ENCODE measurements at regions not wholly inside any gene's neighbourhood (a gene's known extent, or its start where the extent isn't known, plus 50 kb on each side); places are given as distances from the start of the nearest gene placed in this dataset.
"Not testable (repeated sequence)": the region's sequence is repeated elsewhere in the genome, so short reads cannot be mapped to it uniquely, and the experiment has no call there.

DNA sequence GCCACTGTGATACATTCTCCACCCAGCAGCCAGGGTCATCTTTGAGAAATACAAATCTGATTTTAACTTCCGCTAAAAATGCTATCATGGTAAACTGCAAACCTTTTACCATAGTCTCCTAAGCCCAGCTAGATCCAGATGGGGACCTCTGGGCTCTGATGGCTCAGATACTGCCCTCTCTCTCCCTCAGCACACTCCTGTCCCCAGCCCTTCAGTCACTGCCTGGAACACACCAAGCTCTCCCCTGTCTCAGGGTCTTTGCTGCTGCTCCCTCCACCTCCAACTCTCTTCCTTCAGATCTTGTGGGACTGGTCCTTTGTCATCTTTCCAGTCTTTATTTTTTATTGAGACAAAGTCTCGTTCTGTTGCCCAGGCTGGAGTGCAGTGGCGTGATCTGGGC lies 65.1 kb downstream of the SPRY4 start:
- DNase-seq (ENCODE audit: low spot score), result no peak

DNA sequence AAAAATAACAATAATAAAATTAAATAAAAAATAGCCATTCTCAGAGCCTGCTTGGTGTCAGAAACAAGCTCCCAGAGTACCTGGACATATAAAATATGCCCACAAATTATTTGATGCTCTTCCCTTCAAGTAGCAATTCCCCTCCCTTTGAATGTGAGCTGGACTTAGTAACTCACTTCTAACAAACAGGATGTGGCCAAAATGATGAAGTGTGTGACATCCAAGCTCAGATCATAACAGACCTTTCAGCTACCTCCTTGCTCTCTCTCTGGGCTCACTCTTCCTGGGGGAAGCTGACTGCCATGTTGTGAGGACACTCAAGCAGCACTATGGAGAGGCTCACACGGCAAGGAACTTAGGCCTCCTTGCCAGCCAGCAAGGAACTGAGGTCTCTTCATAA lies 69.0 kb downstream of the SPRY4 start:
- no peak for DNase-seq (ENCODE audit: low spot score)

DNA sequence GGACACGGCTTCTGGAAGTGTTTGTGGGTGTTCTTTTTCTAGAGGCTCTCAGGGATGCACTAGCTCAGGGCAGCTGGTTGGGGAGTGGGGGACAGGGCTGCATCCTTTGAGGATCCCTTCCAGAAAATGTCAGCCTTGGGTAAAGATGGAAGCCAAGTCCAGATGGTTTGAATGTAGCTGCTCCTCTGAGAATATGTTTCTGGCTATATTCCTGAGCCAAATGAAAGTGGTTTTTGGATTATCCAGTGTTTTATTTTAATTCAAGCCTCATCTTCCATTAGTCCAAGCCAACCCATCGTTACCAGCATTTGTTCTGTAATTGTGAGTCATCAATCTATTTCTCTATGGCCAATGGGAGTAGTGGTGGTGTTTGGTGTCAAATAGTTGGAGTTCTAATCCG lies 70.4 kb downstream of the SPRY4 start:
- DNase-seq (ENCODE audit: low spot score), result no peak

DNA sequence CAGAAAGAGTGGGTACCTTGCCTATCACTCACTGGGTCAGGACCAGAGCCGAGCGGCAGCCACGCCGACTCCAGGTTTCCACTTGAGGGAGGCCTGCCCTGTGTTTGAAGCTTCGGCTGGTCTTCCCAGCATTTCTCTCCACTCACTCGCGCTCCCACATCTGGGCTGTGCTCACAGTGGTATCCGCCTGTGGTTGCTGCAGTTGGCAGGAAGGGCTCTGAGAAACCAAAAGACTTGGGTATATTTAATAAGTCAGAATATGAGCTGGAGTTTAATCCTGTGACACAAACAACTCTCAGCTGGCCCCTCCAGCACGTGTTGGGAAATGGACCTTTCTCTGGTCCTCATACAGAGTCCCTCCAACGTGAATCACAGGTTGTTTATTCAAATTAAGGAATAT lies 70.9 kb downstream of the SPRY4 start:
- DNase-seq (ENCODE audit: low spot score), result no peak

DNA sequence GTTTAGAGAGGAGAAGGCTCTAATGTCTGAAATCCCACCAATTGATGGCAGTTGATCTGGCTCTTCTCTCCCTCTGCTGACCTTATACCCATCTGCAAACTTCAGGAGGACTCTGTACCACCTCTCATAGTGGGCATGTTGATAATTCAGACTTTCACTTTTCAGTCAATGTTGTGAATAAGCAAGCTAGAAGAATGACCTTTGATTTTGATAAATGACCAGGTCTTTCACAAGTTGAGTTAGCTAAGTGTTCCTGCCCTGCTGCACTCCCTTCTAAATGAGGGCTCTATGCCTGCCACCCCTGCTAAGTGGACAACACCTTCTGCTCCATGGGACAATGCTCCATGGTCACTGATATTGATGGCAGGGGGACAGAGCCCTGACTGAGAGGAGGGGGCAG lies 74.7 kb downstream of the SPRY4 start:
- DNase-seq (ENCODE audit: low spot score), result no peak

DNA sequence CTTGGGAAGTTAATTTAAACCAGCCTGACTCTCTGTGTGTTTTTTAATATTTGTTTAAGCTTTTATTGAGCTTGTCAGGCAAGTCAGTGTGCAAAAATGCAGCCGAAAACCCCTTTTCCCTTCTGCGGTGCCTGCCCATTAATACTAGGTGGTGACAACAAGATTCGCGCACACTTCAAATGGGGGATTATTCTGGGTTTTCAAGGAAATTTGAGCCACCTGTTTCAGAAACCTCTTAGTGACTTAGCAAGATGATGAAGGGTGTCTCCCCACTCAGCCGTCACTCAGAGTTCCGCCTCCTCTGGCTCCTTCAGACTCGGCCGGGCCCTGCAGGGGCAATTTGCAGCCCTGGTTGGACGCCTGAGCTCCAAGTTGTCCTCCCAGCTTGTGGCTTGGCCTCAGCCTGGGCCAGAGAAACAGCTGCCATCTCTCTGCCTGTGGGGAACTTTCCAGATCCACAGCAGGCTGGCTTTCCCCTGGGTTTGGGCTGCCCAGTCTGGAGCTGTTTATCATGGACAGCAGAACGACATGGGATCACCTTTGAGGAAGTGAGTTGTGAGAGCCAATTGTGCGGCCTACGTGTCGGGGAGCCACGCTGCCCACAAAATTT lies 75.9 kb downstream of the SPRY4 start:
- peak; percentile 78 for DNase-seq (ENCODE audit: low spot score)

DNA sequence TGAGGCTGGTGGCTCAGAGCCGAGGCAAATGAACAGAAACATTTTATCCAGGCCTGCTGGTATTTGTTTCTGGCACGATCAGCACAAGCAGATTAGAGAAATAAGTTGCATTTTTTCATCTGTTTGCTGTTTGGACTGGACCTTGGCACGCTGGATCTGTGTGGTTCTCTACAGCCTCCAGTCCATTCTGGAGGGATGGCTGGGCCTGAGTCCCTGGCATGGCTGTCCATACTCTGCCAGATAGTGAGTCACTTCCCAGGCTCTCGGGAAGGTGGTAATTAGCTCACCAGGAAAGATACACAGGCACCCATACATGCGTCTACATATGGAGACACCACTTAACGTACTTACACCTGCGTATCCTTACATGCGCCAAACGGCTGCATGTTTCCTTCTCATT lies 78.6 kb downstream of the SPRY4 start:
- DNase-seq (ENCODE audit: low spot score), result no peak

DNA sequence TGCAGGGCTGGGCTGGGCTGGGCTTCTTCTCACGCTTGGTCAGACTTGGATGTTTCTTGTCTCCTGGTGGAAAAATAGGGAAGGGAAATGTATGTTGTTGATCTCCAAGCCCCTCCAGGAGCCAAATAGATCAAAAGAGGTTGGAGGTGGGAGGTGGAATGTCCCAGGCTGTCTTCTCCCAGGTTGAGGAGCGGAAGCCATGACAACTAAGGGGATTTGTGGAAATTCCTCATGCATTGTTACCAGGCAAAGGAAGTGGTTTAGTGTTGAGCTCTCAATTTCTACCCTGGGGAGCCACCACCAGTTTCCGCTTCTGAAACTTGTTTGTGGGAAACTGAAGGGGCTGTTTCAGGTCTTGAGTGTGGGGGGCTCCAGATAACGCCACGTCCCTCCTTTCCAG lies 79.0 kb downstream of the SPRY4 start:
- DNase-seq (ENCODE audit: low spot score), result no peak

DNA sequence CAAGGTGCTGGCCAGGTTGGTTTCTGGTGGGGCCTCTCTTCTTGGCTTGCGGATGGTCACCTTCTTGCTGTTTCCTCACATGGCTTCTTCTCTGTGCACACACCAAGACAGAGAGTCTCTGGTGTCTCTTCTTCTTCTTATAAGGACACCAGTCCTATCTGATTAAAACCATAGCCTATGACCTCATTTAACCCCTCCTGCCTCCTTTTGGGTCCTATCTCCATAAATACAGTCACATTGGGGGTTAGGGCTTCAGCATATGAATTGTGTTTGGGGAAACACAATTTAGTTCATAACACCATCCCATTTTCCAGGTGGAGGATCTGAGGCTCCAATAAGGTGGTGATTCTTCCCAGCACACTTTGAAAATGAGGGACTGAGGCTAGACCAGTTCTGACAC lies 80.4 kb downstream of the SPRY4 start:
- no peak for DNase-seq (ENCODE audit: low spot score)

DNA sequence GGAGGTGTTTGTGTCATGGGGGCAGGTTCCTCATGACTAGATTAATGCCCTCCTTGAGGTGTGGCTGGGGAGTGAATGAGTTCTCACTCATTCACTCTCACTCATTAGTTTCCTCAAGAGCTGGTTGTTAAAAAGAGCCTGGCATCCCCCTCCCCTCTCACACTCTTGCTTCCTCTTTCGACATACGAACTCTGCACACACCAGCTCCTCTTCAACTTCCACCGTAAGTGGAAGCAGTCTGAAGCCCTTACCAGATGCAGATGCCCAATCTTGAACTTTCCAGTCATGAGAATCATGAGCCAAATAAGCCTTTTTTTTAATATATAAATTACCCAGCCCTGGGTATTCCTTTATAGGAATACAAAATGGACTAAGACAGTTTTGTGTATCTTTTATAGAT lies 82.5 kb downstream of the SPRY4 start:
- DNase-seq (ENCODE audit: low spot score), result no peak

DNA sequence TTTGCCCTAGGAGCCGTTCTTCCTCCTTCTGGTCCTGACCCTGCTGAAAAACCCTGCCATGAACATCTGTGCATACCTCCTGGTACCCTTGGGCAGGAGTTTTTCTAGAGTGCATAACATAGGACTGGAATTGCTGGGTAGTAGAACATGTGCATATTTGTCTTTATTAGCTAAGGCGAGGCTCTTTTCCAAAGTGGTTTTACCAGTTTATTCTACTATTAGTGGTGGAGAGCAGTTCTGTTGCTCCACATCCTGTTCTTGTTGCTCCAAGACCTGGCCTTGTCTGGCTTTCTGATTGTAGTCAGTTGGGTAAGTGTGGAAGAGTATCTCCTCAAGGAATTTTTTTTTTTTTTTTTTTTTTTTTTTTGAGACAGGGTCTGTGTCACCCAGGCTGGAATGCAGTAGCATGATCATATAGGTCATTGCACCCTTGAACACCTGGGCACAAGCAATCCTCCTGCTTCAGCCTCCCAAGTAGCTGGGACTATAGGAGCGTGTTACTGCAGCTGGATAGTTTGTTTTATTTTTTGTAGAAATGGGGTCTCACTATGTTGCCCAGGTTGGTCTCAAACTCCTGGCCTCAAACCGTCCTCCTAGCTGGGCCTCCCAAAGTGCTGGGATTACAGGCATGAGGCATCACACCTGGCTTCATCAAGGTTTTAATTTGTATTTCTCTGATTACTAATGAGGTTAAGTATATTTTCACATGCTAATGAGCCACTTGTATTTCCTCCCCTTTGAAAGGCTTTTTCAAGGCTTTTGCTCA lies 85.2 kb downstream of the SPRY4 start:
- no peak for DNase-seq (ENCODE audit: low spot score)

DNA sequence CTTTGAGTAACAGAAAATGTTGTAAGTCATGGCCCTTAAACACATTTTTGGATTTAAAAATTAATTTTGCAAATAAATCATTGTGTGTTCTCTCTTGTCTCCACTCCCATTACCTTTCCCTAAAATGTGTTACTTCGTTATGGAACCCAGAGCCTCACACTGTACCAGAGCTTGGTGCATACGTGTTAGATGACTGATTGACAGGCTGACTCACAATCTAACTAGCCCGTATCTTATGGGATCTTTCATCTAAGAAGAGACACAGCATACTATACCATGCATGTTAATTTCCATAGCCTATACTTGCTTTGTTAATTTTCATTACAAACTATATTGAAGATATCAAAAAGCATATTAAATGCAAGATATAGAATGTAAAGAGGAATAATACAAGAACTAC lies 87.1 kb downstream of the SPRY4 start:
- DNase-seq (ENCODE audit: low spot score), result no peak

DNA sequence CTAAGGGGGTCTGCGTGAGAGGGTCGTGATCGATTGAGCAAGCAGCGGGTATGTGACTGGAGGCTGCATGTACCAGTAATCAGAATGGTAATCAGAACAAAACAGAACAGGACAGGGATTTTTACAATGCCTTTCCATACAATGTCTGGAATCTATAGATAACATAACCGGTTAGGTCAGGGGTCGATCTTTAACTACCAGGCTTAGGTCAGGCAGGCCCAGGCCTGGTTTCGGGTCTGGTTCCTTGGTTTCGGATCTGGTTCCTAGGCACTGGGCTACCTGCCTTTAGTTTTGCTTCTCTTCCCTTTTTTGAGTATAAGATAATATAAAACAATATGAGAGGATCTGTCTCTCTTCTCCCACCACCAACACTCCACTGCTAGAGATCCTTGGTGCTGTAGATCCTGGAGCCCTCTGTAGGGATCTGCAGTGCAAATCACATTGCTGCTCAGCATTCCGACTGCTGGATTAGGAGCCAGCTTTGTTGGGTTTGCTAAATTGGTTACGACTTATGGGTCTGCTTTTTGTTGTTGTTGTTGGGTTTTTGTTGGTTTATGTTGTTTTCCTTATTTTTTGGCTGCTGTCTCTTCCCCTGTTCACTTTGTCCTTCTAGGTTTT lies 88.0 kb downstream of the SPRY4 start:
- DNase-seq (ENCODE audit: low spot score), result not testable (repeated sequence)

DNA sequence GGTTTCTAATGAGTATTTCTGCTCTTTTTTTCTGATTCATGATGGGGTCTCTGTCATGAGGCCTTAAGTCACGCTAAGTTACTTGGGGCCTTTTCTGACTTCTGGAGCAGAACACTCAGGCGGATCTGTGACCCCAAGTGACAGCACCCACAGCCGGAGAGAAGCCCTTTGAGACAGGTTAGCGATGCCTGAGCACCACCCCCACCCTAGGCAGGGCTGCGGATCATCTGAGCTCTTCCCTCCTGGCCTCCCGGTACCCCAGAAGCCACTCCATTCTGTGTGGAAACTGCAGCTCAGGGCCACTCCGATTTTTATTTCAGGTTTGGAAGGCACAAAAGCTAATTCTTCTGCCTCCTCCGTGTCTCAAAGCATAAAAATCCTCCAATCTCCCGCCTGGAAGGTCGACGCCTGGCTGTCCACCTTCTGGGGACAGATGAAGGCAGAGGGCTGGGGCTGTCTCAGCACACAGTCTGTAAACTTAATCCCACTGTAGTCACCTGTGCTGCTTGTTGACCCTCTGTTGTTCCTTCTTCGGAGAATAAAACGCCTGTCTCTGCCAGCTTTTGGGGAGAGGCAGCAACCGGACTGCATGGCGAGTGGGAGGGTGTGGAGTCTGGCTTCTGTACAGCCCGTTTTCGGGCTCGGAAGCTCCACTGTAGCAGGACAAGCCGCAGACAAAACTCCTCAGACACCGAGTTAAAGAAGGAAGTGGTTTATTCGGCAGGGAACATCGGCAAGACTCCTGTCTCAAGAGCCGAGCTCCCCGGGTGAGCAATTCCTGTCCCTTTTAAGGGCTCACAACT lies 88.8 kb downstream of the SPRY4 start:
- no peak for DNase-seq (ENCODE audit: low spot score)

DNA sequence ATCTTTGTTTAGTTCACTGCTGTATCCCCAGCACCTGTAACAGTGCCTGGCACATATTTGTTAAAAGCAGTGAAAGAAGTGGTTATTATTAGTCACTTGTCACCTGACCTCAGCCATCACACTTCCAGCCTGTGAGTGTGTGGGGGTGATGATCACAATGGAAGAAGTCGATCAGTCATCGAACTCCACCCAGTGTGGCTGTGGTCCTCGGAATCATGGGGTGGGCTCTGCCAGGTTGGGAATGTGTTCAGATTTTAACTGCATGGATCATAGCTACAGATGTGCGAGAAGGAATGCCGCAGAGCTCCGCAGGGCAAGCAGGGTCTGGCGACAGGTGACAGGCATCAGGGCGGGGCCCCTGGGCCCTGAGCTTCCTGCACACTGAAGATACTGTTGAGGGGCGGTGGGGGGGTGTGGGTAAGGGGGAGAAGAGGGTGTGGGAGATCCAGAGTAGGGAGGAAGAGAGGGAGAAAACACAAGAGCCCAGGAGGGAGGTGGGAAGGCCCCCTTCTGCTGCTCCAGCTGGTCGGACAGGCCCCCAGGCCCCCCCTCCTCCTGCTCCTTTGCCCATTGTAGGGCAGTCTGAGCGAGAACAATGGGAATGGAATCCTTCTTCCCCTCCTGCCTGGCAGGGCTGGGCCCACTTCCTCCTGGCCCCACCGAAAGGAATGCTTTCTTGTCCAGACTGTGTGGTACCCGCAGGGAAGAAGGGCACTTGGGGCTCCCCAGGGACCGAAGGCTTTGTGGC lies 89.6 kb downstream of the SPRY4 start:
- no peak for DNase-seq (ENCODE audit: low spot score)

DNA sequence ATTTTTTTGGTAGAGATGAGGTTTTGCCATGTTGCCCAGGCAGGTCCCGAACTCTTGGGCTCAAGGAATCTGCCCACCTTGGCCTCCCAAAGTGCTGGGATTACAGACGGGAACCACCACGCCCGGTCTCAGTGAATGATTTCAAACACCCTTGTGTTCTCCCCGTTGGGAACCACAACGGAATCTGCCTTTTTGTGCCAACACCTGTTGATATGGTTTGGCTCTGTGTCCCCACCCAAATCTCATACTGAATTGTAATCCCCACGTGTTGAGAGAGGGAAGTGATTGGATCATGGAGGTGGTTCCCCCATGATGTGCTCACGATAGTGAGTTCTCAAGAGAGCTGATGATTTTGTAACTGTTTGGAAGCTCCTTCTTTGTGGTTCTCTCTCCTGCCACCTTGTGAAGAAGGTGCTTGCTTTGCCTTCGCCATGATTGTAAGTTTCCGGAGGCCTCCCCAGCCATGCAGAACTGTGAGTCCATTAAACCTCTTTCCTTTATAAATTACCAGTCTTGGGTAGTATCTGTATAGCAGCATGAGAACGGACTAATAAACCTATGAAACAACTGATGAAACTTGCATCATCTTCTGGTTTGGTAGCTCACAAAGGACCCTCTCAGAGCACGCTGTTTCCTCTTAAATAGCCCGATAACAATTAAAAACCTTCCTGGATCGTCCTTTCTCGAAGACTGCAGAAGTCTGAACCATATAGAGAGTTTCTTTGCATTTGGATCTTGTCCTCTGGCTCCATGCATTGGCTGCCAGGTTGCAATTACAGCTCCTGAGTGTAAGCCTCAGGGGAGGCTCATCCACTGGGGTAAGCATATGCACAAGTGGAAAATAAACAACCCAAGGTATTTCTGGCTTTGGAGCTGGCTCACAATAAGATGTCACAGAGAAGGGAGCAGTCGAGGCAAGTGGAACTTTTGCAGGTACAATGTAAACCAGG lies 91.5 kb downstream of the SPRY4 start:
- DNase-seq (ENCODE audit: low spot score), result no peak

DNA sequence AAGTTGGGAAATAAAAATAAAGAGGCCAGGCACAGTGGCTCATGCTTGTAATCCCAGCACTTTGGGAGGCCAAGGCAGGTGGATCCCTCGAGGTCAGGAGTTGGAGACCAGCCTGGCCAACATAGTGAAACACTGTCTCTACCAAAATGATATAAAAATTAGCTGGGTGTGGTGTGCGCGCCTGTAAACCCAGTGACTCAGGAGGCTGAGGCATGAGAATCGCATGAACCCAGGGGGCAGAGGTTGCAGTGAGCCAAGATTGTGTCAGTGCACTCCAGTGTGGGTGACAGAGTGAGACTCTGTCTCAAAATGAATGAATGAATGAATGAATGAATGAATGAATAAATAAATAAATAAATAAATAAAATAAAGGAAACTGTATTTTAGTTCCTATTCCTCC lies 93.9 kb downstream of the SPRY4 start:
- not testable (repeated sequence) for DNase-seq (ENCODE audit: low spot score)

DNA sequence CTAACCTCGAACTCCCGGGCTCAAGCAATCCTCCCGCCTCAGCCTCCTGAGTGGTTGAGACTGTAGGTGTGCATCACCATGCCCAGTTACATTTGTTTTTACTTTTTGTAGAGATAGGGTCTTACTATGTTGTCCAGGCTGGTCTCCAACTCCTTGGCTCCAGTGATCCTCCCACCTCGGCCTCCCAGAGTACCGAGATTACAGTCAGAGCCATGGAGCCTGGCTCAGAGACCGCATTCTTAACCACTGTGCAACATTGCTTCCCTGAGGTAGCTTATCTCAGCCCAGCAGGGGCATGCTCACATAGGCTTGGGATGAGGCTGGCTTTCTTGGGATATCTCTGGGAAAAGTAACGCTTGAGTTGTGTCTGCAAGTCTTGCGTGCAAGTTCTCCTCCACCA lies 99.7 kb downstream of the SPRY4 start:
- DNase-seq (ENCODE audit: low spot score), result no peak

DNA sequence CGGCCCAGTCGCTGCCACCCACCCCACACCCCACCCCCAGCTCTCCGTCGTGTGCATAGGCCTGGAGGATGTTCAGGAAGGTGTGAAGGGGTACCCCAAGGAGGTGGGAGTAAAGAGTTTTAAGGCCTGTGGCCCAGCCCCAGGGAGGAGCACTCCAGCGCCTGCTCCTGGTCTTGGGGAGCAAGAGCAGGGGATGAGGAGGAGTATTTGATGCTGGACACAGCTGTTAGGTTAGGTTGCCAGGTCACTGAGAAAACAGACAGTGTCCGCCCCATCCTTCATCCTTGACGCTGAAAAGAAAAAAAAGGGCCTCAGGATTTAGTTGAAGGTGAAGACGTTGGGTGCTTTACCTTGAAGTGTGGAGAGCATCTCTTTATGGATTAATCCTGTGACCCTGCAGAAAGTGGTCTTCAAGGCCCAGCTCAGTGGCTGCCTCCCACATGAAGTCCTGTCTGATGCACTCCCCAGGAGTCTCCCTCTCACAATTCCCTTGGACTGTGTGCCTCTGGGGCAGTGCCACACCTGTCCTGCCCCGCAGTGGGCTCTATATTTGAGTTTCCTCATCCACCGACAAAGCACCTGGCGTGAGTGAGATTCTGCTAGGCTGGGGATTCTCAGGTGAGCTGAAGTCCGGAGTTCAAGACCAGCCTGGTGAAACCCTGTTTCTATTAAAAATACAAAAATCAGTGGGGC lies 101.8 kb downstream of the SPRY4 start:
- no peak for DNase-seq (ENCODE audit: low spot score)

DNA sequence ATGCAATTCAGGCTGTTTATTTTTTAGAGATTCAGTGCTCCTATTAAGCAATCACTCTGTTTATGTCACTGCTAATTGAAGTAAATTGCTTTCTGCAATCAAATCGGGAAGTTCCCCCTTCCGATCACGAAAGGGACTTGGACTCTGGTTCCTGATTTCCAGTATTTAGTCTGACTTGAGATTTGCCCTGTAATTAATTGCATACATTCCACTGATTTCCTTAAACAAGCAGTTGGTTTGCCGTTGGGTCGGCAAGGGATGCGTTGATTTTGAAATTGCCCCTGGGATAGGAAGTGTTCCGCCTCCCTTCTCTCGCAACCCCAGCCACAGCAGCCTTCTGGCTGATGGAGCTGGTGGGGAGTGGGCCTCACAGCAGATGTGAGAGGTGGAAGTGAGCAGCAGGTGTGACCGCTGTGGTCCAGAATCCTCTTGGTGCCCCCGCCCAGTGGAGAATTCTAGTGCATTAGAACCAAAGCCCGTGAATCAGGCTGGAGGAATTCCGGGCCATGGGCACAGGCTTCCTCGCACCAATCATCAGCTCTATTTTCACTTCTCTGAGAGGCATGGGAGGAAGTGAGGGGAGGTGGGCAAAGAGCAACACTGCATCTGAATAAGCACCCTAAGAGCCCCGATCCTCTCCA lies 102.5 kb downstream of the SPRY4 start:
- DNase-seq (ENCODE audit: low spot score), result no peak
